PC-3 (cell line): ENCODE measurements at regions not wholly inside any gene's neighbourhood (a gene's known extent, or its start where the extent isn't known, plus 50 kb on each side); places are given as distances from the start of the nearest gene placed in this dataset.

ENCODE experiments used
- EZH2 ChIP-seq: fragments of 300-600 bp; sonication (generic); IDR thresholded peaks from one replicate; pipeline ENCODE4 v1.6.1; 2017; ENCODE audit warnings: antibody characterized with exemption, mild to moderate bottlenecking, low read length; ENCODE audit not compliant: unreplicated experiment
- EZH2phosphoT487 ChIP-seq: fragments of 300-600 bp; sonication (generic); IDR thresholded peaks from 2 replicates; pipeline ENCODE4 v1.6.1; 2018; ENCODE audit warnings: mild to moderate bottlenecking, antibody characterized with exemption, low read length, borderline replicate concordance
- TF ChIP-seq, protein P1 (sequence below): fragments of 300-600 bp; sonication (generic); conservative IDR thresholded peaks from 2 replicates; pipeline ENCODE4 v1.5.1; 2017; ENCODE audit warnings: antibody characterized with exemption, low read depth, mild to moderate bottlenecking, low read length

DNA sequence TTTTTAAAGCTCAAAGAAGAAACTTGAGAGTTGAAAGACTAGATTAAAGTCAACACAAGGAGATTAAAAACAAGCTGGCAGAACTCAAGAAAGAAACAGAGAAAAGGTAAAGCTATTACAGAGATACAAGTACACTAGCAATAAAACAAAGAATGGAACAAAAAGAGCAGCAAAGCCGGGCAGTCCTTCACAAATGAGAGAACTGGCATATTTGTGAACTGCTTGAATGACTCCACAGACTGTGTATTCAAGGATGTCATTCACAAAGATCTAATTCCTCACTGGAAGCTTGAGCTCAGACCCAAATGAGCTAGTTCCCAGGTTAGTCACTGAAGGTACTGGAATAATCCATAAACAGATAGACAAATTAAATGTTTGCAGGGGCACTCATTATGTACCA, 318.0 kb downstream of the MYCN start:
- TF ChIP-seq, protein P1, sequence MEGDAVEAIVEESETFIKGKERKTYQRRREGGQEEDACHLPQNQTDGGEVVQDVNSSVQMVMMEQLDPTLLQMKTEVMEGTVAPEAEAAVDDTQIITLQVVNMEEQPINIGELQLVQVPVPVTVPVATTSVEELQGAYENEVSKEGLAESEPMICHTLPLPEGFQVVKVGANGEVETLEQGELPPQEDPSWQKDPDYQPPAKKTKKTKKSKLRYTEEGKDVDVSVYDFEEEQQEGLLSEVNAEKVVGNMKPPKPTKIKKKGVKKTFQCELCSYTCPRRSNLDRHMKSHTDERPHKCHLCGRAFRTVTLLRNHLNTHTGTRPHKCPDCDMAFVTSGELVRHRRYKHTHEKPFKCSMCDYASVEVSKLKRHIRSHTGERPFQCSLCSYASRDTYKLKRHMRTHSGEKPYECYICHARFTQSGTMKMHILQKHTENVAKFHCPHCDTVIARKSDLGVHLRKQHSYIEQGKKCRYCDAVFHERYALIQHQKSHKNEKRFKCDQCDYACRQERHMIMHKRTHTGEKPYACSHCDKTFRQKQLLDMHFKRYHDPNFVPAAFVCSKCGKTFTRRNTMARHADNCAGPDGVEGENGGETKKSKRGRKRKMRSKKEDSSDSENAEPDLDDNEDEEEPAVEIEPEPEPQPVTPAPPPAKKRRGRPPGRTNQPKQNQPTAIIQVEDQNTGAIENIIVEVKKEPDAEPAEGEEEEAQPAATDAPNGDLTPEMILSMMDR = no peak
- TF ChIP-seq EZH2 (no peak), EZH2phosphoT487 (no peak)
